Lung microvascular endothelial cell (primary cell): ENCODE measurements at regions not wholly inside any gene's neighbourhood (a gene's known extent, or its start where the extent isn't known, plus 50 kb on each side); places are given as distances from the start of the nearest gene placed in this dataset.
"Not testable (repeated sequence)": the region's sequence is repeated elsewhere in the genome, so short reads cannot be mapped to it uniquely, and the experiment has no call there.

Experiments
- DNase-seq, 2 donors: peaks; one replicate each; pipeline versions ENCODE4 v3.0.0 to v3.0.0-alpha.2; 2010; ENCODE audit warnings: low read depth in 2 of 2

DNA sequence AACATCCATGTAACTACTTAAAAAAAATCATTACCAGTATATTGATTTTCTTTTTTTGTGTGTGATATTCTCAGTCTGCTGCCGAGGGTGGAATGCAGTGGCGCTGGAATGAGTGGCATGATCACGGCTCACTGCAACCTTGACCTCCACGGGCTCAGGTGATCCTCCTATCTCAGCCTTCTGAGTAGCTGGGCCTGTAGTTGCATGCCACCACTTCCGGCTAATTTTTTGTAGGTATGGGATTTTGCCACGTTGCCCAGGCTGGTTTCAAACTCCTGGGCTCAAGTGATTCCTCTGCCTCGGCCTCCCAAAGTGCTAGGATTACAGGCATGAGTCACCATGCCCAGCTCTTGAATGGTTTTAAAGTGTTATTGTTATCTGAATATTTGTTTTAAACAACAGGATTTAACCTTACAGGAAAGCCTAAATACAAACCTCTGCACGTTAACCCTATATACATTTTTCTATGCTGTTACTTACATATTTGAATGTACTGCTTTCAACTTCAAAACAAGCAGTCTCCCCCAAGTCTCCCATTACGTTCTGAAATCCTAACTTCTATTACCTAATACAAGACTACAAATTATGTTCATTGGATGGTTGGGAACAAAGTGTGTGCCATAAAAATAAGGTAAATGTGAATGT lies 61.7 kb downstream of the KPNA2 start:
- no peak for DNase-seq

DNA sequence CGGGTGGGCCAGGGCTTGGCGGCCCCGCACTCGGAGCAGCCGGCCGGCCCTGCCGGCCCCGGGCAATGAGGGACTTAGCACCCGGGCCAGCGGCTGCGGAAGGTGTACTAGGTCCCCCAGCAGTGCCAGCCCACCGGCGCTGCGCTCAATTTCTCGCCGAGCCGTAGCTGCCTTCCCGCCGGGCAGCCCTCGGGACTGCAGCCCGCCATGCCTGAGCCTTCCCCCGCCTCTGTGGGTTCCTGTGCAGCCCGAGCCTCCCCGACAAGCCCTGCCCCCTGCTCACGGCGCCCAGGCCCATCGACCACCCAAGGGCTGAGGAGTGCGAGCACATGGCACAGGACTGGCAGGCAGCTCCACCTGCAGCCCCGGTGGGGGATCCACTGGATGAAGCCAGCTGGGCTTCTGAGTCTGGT lies 63.8 kb downstream of the KPNA2 start:
- DNase-seq = not testable (repeated sequence)

DNA sequence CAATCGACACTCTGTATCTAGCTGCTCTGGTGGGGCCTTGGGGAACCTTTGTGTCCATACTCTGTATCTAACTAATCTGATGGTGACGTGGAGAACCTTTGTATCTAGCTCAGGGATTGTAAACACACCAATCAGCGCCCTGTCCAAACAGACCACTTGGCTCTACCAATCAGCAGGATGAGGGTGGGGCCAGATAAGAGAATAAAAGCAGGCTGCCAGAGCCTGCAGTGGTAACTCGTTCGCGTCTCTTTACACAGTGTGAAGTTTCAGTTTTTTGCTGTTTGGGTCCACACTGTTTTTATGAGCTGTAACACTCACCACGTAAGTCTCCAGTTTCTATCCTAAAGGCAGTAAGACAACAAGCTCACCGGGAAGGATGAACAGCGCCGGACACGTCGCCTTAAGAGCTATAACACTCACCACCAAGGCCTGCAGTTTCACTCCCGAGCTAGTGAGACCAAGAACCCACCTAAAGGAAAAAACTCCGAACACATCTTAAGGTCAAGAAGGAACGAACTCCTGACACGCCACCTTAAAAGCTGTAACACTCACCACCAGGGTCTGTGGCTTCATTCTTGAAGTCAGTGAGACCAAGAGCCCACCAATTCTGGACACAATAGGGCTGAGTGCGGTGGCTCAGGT lies 64.6 kb downstream of the KPNA2 start:
- no peak for DNase-seq

DNA sequence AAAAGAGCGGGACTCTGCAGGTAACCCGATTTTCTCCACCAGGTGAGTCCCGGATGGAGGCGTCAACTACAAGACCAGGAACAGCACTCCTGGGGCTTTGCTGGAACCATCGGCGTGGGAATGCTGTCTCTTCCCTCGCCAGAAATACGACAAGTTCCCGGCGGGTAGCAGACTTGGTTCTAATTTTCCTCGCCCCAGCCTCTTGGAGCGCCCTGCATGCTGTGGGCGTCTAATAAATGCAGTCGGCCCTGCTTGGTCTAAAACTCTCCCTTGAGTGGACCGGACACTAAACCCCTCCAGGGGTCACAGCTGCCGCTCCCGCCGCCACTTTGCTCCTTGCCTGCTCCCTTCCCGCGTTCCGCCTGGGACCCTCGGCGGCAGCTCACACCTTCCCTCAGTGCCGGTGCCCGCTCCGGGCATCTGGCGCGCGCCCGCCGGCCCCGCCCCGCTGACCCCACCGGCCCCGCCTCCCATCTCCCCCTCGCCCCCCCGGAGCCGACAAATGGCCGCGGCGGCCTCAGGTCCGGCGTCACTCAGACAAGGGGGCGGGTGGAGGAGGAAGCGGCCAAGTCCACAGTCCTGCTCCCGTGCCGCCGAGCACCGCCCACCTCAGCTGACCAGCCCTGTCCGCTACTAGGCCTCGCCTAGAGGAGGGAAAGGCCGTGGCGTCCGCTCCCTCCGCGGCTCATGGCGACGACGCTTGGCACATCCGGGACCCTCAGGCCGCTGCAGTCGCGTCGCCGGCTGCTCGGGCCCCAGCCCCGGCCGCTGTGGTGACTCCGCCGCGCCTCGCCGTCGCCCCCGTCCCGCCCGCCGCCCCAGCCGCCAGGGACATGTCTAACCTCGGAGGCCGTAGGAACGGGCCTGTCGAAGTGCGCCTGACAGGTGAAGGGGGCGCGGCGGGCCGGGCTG lies 65.8 kb downstream of the KPNA2 start:
- peak; percentile 96 to 97 for DNase-seq

DNA sequence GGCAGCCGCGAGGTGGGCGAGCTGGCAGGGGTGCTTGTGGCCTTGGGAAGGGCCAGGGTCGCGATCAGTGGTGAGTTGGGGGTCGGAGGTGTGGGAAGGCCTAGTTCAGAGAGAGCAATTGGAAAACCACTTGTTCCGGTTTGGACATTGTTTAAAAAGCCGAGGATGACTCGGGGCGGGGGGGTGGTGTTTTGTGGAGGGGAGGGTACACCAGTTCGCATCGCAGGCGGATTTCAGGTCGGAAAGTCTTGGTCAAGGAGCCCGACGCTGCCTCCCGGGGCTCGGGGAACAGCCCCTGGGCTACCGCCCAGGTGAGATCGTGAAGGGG lies 66.4 kb downstream of the KPNA2 start:
- DNase-seq = no peak

DNA sequence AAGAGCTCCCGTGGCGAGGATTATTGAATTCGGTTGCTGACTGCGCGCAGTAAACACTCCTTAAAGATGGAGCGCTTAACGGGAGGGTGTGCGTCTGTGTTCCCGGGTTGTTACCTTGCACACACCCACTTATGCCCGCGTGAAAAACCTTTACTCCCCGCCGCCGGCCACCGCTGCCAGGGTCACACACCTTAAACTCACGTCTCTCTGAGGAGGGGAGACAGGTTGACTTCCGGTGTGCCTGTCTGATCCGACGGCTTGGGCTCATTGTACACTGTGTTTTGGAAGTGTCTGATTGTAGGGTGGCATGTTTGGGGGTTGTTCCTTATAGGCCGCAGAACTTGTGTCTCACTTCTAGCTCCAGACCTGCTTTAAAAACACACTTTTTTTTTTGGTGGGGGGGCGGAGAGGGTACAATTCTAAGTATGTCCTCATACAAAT lies 66.8 kb downstream of the KPNA2 start:
- DNase-seq = peak; percentile 13 to 17

DNA sequence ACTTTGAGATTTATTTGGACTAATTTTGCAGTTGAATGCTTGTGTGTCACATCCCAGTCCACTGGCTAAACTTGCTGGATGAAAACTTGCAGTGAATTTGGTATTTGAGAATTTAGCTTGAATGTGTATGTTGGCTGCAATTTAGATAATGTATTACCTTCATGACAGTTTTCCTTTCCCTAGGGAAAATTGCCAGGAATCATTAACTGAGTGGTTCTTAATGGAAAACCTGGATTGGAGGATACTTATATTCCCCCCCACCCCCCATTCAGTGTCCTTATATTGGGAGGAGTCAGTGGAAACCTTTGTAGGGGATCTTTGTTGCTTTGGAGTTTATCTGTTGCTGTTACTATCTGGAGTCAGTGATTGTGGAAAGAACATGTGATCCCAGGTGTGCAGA lies 67.6 kb downstream of the KPNA2 start:
- DNase-seq = peak; percentile 7 to 30

DNA sequence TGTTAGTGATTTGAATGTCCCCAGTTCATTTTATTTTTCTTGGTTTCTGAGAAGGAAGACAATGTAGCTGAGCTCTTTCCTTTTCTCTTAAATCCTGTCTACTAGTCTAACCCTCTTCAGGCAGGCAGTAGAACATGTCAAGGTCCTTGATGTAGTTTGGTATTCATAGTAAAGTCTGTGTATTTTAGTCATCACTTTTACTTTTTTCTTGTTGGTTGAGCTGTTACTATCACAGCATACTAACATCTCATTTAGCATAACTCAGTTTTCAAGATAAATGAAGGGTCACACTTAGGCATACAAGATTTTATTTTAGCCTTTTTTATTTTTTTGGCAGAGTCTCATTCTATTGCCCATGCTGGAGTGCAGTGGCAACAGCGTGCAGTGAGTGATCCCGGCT lies 70.5 kb downstream of the KPNA2 start:
- no peak for DNase-seq

DNA sequence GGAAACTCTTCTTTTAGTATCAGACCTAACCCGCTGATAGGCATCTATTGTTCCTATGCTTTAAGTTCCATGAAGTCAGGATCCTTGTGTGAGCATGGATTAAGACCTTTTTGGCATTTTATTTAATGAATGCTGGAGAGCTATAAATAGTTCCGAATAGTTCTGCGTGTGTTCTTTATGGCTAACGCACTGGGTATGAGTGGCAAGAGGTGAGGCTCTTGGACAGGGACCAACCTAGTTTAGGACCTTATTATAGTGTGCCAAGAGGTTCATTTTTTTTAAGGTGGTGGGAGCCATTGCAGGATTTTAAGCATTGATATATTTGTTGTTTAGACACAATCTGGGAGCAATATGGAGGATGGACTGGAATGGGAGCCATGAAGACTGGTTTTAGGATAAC lies 71.8 kb downstream of the KPNA2 start:
- DNase-seq = no peak

DNA sequence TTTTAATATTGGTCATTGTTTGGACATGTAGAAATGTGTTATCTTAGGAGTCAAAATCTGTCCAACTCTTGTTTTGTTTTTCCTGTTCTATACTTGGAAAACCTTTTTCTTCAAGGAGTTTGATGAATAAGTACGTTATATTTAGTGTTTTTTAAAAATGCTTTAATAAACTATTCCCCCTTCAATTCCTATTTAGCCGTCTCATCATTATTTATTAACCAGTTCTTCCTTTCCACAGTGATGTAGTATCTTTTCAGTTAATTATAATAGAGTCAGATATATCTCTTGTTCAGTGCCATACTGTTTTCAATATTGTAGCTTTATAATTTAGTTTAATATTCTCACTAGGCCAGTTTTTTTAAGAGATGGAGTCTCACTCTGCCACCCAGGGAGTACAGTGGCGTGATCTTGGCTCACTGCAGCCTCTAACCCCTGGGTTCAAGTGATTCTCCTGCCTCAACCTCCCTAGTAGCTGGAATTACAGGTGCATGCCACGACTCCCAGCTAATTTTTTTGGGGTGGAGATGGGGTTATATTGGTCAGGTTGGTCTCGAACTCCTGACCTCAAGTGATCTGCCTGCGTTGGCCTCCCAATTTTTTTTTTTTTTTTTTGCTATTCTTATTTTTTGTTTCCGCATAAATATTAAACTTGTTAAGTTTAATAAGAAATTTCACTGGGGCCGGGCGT lies 72.9 kb downstream of the KPNA2 start:
- DNase-seq = no peak

DNA sequence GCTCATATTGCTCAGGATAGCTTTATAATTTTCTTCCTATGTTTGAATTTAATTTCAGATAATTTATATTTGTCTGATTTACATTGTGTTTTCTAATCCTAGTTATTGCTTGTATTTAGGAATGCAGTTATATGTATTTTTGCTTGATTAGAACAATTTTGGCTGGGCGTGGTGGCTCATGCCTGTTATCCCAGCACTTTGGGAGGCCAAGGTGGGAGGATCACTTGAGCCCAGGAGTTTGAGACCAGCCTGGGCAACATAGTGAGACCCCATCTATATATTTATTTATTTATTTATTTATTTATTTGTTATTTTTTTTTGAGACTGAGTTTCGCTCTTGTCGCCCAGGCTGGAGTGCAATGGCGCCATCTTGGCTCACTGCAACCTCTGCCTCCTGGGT lies 73.9 kb downstream of the KPNA2 start:
- not testable (repeated sequence) for DNase-seq

DNA sequence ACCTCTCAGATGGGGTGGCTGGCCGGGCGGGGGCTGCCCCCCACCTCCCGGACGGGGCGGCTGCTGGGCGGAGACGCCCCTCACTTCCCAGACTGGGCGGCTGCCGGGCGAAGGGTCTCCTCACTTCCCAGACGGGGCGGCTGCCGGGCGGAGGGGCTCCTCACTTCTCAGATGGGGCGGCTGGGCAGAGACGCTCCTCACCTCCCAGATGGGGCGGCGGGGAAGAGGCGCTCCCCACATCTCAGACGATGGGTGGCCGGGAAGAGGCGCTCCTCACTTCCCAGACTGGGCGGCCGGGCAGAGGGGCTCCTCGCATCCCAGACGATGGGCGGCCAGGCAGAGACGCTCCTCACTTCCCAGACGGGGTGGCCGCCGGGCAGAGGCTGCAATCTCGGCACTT lies 80.7 kb downstream of the KPNA2 start:
- DNase-seq = not testable (repeated sequence)

DNA sequence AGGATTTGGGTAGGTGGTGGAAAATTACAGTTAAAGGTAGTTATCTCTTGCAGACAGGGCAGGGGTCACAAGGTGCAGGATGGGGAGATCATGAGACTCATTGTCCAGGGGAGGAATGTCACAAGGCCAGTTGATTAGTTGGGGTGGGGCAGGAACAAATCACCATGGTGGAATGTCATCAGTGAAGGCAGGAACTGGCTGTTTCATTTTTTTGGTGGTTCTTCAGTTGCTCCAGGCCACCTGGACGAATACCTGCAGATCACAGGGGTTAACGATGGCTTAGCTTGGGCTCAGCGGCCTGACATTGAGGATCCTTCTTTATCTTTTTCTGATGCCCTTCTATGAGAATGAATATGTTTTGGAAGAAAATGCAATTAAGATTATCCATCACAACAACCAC lies 87.1 kb downstream of the KPNA2 start:
- DNase-seq = peak in 1 of 2 donors; percentile 20

DNA sequence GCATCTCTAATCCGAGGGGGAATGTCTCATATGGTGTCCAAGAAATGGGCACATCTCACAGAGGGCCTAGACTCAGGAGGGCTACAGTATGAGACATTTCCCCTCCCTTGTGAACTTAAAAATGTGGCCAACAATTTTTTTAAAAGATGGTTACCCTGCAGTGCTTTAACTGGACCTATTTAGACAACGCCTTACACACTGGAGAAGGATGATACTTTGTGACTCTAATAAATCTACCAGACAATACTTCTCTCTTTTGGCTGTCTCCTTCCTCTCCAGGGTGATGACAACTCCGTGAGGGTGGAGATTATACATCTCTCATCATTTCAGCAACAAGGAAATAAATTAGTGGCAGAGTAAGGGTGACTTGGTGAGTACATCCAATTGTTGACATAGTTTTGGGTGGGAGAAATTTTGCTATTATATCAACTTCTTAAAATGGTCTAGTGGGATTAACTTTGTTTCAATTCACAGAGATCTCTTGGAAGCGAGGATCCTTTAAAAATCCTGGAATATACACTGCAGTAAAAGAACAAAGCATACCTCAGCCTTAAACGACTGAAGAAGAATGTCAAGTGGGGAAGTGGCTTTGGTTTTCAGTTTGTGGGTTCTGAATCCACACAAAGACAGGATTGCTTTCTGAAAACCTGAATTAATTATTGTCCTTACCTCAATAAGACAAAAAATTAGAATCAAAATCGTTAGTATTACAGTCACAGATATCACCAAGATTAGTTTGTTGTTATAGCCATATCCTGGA lies 89.8 kb downstream of the KPNA2 start:
- DNase-seq = no peak

DNA sequence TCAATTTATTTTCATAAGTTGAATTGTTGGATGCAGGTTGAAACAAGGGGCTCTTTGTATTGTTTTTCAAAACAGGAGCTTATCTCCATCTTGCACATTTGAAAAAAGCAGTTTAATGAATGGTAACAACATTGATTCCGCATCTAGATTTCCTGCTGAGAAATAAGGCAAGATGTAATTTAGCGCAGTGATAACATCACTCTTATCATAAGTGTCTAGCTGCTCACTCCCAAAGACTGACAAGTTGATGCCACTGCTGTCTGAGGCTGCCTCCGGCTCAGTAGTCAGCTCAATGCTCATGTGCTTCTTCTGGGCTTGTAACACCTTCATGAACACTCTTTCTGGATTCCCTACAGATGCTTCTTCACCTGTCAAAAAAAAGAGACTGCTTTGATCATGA lies 92.4 kb downstream of the KPNA2 start:
- DNase-seq = no peak

DNA sequence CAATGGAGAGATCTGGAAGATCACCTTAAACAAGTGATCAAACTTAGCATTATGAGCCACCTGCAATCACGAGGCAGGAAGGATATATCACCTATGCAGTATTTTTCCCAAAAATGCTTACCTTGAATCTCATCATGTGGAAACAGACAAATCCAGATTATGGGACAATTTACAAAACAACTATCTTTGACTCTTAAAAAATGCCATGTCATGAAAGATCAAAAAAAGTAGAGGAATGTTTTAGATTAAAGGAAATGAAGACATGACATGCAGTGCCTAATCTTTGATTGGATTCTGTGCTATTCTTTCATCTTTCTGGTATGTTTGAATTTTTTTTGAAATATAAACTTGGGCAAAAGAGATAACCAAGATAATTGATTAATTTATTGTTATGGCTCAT lies 95.9 kb downstream of the KPNA2 start:
- DNase-seq = no peak

DNA sequence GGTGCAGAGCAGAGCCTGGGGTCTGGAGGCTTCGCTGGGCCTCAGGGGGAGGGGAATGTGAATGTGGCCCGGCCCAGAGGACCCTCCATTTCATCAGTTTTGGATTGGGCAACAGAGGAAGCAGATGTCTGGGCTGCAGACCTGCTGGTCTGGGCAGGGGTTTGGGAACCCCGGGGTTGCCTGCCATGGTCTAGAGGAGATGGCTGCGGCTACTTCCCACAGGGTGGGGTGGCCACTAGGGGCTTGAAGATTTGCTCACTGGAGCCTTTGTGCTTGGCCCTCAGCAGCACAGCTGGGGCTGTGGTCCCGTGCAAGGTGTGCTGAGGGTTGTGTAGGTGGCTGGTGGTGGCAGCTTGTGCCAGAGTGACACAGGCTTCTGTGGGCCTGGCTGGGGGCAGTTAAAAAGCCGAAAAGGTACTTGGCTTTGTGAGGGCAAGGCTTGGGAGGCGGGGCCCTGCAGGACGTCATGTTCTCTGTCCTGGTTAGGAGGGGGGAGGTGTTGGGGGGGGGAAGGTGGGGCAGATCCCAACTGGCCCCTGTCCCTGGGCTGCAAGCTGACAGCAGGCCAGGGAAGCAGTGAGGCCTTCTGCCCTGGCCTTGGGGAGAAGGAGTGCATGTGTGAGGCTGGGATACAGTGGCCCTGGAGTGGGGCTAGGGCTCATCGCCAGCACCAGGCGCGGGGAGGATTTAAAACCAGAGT lies 98.0 kb downstream of the KPNA2 start:
- DNase-seq = no peak

DNA sequence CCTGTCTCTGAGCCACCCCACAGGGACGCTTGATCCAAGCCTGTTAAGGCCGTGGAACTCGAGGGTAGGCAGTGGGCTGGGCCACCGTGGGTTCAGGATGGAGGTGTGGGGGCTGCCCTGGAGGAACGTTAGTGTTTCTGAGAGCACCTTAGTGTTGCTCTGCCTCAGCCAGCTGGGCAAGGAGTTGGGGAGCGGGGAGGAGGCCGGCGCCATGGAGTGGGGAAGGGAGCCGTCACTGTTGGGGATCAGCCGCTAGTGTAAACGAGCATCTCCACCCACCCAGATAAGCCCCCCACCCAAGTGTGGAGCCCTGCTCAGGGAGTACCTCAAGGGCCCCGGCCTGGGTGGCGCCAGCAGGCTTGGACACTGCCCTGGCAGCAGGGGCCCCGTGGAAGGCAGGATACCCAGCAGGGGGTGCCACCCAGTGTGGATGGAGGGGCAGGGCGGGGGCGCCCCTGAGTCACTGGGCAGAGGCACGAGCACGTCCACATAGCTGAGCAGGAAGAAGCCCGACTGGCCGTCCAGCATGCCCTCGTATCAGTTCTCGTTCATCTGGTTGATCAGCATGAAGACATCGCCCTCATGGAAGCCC lies 98.6 kb downstream of the KPNA2 start:
- no peak for DNase-seq

DNA sequence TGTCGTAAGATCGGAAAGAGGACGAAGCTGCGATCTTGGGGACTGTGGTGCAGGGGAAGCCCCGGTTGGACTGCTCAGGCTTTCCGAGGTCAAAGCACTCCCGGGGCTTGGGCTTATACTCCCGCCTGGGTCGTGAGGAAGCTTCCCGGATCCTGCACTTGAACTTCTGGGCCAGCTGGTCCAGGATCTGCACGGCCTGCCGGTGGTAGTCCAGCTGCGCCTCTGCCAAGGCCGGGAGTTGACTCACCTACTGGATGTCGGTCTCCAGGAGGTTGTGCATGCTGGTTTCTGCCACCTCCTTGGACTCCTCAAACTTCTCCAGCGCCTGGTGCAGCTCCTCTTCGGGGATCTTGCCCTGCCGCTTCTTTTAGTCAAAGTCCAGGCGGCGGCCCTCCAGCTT lies 99.2 kb downstream of the KPNA2 start:
- DNase-seq = no peak

DNA sequence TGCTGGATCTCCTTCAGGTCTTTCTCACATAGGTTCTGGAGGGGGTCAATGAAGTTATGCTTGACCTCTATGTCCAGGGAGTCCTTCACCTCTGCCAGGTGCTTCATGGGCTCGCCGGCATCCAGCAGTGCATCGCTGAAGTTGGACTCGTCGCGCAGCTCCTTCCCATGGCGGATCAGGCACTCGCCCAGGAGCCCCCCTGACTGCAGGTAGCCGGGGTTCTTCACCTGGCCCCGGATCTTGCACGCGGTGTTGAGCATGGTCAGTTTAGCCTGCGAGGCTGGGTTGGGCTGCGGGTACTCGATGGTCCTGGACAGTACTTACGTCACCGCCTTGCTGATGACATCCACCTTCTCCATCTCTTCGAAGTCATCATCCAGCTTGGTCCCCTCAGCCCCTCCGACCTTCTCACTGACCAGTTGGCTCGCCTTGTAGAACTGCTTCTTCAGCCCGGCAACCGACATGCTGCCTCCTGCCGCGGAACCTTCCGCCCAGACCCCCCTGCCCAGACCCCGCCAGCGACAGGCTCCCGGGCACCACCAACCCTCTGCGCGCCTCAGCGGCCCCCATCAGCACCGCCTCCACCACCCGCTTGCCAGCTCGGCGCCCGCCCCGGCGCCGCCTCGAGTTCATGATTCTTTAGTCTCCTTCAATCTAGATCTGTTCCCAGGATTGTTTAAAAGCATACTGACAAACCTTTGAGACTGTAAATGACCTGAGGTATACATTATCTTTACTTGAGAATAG lies 99.8 kb downstream of the KPNA2 start:
- DNase-seq = no peak
